GM19395 (cell line): ENCODE measurements at regions not wholly inside any gene's neighbourhood (a gene's known extent, or its start where the extent isn't known, plus 50 kb on each side); places are given as distances from the start of the nearest gene placed in this dataset.

ENCODE experiments used
- ATAC-seq: cut with Tn5 transposase; IDR thresholded peaks from one replicate; pipeline ENCODE4 v1.9.1; 2021; ENCODE audit warnings: mild to moderate bottlenecking, moderate library complexity; ENCODE audit not compliant: unreplicated experiment

DNA sequence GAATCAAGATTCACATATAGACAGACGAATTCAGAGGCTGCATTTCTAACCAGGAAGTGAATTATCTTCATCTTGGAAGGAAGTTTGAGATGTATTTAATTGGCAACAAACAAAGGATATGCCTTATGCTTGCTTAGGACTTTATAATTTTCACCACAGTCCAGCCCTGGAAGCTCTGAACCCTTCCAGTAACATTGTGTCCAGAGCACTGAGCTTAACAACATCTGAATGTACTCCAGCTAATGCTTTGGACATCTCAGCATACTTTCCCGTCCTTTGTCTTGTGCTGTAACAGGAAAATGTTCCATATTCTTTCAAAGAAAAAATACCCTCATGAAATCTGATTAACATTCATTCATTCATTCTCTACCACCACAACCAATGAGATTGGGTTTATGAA, 136.3 kb upstream of the SPATS2L start:
- no peak for ATAC-seq

- ATAC-seq = no peak
Observed at GRCh38 chr2:200171731-200172482, 134.6 kb upstream of the SPATS2L start.

DNA sequence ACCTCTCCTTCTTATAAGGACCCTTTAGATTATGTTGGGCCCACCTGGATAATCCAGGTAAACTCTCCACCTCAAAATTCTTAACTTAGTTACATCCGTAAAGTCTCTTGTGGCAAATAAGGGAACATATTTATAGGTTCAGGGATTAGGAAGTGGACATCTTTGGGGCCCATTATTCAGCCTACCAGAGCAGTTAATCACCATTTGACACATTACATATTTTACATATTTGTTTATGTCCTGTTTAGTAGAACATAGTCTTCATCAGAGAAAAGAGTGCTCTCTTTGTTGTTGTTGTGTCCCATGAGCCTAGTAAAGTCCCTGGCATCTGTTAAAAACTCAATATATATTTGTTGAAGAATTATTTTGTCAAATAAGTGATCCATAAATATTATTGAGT, 134.0 kb upstream of the SPATS2L start:
- no peak for ATAC-seq

GRCh38 chr2:200172944-200173581, 133.4 kb upstream of the SPATS2L start:
- ATAC-seq = no peak

- ATAC-seq = no peak
Observed at GRCh38 chr2:200173691-200174090, 132.8 kb upstream of the SPATS2L start.

GRCh38 chr2:200174433-200175216, 131.9 kb upstream of the SPATS2L start:
- no peak for ATAC-seq

DNA sequence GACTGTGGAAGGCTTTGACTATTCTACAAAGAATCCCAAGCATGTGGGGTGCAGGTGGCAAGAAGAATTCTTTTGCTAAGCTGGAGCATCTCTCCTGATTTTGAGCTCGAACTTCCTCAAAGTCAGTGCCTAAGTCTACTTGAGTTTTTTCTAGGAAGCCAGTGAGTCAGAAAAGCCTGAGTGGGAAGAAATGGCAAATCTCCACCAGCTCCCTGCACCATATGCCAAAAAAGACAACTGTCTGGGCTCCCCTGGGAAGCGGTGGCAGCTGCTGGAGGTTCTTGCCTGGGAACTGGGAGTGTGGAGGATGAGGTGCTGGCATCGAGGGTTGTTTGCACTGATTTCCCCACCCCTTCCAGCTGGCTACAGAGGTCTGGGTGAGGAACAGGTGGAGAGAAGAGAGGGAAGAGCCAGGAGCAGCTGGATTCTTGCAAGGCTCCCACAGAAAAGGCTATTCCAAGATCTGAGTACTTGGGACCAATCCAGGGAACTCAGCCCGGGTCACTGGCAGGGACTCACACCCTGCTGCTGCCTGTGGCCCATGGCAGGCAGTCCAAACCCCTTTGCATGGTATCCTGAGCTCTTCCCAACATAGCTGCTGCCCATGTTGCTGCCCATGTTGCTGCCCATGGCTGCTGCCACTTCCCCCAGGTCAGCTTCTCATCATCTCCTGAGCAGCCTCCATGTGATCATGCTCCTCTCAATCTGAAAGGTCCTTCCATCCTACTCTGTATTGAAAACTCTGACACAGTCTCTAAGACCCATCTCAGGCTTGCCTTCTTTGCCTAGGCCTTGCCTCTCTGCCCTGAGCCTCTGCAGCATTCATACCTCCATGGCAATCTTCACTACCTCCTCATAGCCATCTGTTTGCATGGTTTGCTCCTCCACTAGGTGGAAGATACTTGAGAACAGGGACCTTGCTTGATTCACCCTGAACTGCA, 128.3 kb upstream of the SPATS2L start:
- no peak for ATAC-seq

GRCh38 chr2:200179151-200179550, 127.3 kb upstream of the SPATS2L start:
- no peak for ATAC-seq

- no peak for ATAC-seq
Observed at GRCh38 chr2:200180943-200181342, 125.5 kb upstream of the SPATS2L start.

DNA sequence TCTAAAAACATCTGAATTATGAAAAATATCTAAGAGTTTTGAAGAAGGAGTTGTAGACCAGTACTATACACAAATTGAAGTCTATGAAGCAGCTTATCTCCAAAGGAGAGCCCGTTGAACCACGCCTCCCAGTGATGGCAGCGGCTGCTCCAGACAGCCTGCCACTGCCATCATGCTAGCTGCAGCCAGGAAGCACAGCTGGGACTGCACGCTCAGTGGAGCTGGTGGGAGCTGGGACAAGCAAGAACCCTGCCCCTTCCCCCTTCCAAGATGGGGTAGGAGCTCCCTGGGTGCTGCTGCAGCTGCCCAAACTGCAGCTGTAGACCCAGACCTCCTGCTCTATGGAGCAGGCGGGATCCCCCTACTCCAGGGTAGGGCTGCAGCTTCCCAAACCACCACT, 124.7 kb upstream of the SPATS2L start:
- ATAC-seq = no peak

DNA sequence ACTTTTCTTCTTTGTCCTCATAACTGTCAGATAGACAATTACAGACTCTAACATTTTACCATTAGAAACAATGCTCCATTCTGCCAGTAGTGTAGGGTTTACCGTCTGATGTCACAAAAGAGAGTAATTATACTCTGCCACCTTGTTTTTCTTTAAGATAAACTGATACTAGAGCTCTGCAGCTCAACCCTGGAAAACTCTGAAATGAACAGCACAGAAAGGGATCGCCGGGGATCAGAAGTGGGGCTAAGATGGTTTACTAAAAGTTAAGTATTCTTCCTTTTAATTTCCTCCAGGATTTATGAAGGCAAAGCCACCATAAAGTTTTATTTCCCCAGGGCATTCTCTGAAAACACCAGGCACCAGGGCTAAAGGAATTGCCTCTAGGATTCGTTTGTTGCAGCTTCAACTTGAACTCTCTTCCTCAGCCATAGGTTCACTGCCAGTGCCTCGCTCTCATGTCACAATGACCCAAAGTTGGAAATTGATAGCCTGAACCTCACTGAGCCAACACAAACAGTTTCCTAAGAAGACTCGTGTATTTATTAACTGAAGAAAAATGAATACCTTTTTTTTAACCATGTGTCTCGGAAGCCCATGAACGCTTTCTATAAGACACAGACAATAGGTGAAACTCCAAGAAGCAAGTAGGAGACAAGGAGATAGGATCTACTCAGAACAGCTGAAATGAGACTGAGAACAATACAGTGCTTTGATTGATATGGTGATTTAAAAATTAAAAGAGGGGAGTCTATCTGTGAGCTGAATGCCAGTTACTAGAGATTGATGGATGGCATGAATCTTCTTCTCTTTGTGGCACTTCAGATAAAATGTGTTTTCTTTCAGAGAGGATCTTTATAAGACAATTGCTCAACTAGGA, 121.5 kb upstream of the SPATS2L start:
- ATAC-seq = no peak

- ATAC-seq = no peak
Observed at GRCh38 chr2:200185628-200186000, 120.9 kb upstream of the SPATS2L start.

DNA sequence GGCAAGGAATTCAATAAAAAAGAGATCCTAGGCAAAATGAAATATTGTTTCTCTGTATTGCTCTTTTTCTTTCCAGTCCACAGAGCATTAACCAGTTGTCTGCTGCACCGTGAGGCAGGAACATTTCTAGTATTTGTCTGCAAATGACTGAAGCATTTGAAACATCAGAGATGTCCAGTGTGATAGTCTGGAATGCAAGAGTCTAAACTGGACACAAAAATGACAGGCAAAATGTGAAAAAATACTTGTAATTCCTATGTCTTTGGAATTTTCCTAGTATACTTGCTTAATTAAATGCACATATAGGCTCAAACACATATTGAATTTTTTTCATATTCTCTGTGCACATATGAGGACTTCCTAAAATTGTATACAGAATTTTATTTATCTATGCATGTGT, 120.5 kb upstream of the SPATS2L start:
- no peak for ATAC-seq

GRCh38 chr2:200188876-200189275, 117.6 kb upstream of the SPATS2L start:
- ATAC-seq = no peak

- no peak for ATAC-seq
Observed at GRCh38 chr2:200189964-200190363, 116.5 kb upstream of the SPATS2L start.

DNA sequence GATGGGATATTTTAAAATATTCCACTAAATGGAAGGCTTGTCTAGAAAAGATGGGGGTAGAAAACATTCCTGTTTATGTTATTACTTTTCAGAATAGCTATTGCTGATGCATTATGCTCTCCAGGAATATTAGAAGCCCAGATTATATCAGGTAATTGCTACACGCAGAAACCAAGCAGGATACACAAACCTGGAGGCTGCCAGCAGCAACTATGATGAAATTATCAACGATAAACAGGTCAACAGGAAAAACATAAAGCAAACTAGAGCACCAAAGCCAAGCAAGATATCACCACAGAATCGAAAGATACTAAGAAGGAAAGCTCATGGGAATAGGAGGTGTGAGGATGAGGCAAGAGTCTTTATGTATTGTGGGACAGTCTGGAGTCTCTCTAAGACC, 113.2 kb upstream of the SPATS2L start:
- ATAC-seq = no peak

DNA sequence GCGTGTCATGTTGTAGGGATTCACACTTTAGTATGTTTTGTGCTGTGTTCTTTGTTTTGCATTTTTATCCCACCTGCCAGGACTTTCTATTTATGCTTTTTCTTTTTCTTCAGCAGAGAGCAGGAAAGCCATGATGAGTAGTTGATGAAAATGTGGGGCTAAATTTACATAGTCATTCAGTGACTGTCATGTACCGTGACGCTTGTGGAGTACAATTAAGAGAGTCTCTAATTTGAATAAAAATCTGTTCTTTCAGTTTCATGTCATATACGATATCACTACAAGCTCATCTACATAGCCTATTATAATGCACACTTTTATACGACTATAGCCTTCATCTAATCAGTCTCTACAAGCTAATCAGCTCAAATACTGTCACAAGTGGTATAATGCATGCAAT, 112.7 kb upstream of the SPATS2L start:
- ATAC-seq = no peak

DNA sequence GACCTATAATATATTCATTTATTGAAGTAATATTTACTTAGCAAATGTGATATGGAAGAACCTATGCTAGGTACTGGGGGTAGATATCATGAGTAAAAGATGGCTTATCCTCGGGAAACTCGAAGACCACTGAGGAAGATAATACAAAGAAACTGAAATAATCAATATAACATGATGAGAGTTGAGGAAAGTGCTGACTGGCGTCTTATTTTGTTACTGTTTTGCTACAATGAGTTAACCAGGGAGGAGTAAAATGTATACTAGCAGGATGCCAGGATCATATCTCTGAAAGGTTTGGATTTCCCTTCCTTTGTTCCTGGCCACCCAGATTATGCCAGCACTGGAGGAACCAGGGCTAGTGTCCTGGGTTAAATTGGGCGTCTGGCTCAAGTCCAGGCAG, 111.7 kb upstream of the SPATS2L start:
- ATAC-seq = no peak

DNA sequence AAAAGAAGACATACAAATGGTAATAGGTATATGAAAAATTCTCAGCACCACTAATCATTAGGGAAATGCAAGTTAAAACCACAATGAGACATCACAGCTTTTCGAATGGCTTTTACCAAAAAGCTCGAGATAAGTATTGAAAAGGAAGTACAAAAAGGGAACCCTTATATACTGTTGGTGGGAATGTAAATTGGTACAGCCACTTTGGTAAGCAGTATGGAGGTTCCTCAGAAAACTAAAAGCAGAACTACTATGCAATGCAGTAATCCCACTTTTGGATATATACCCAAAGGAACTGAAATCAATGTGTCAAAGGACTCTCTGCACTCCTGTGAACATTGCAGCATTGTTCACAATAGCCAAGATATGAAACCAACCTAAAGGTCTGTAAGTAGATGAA, 107.5 kb upstream of the SPATS2L start:
- no peak for ATAC-seq
